ENCODE measurements at regions not wholly inside any gene's neighbourhood (a gene's known extent, or its start where the extent isn't known, plus 50 kb on each side); places are given as distances from the start of the nearest gene placed in this dataset.
"Not testable (repeated sequence)": the region's sequence is repeated elsewhere in the genome, so short reads cannot be mapped to it uniquely, and the experiment has no call there.

- no peak for DNase-seq
These were observed 202.3 kb upstream of the POU1F1 start for GRCh38 chr3:87478716-87479115.

GRCh38 chr3:87473944-87474343 lies 197.6 kb upstream of the POU1F1 start:
- no peak for DNase-seq

- DNase-seq, result no peak
These were observed 192.6 kb upstream of the POU1F1 start for GRCh38 chr3:87468938-87469337.

- no peak for DNase-seq
These were observed 191.9 kb upstream of the POU1F1 start for GRCh38 chr3:87468235-87468634.

- no peak for DNase-seq
These were observed 185.8 kb upstream of the POU1F1 start for GRCh38 chr3:87462228-87462627.

- no peak for DNase-seq
These were observed 185.1 kb upstream of the POU1F1 start for GRCh38 chr3:87461443-87461842.

GRCh38 chr3:87461036-87461435 lies 184.7 kb upstream of the POU1F1 start:
- DNase-seq, result no peak

- DNase-seq, result no peak
These were observed 172.2 kb upstream of the POU1F1 start for GRCh38 chr3:87448558-87448957.

- no peak for DNase-seq
These were observed 170.5 kb upstream of the POU1F1 start for GRCh38 chr3:87446849-87447387.

- DNase-seq, result no peak
These were observed 166.1 kb upstream of the POU1F1 start for GRCh38 chr3:87442470-87442869.

- DNase-seq, result no peak
These were observed 161.4 kb upstream of the POU1F1 start for GRCh38 chr3:87437765-87438164.

GRCh38 chr3:87436781-87437543 lies 160.6 kb upstream of the POU1F1 start:
- no peak for DNase-seq

GRCh38 chr3:87435926-87436620 lies 159.7 kb upstream of the POU1F1 start:
- no peak for DNase-seq

GRCh38 chr3:87433445-87433844 lies 157.1 kb upstream of the POU1F1 start:
- DNase-seq, result not testable (repeated sequence)

GRCh38 chr3:87426918-87427317 lies 150.5 kb upstream of the POU1F1 start:
- no peak for DNase-seq

- DNase-seq, result no peak
These were observed 148.7 kb upstream of the POU1F1 start for GRCh38 chr3:87425056-87425455.

GRCh38 chr3:87423336-87423735 lies 147.0 kb upstream of the POU1F1 start:
- DNase-seq, result no peak

- no peak for DNase-seq
These were observed 145.9 kb upstream of the POU1F1 start for GRCh38 chr3:87422333-87422732.

GRCh38 chr3:87420171-87420570 lies 143.8 kb upstream of the POU1F1 start:
- DNase-seq, result no peak

GRCh38 chr3:87414271-87414670 lies 137.9 kb upstream of the POU1F1 start:
- no peak for DNase-seq

GRCh38 chr3:87413814-87414213 lies 137.4 kb upstream of the POU1F1 start:
- DNase-seq, result no peak

GRCh38 chr3:87410110-87410509 lies 133.7 kb upstream of the POU1F1 start:
- DNase-seq, result no peak

GRCh38 chr3:87398168-87398801 lies 121.9 kb upstream of the POU1F1 start:
- DNase-seq, result no peak

- no peak for DNase-seq
These were observed 120.8 kb upstream of the POU1F1 start for GRCh38 chr3:87397211-87397610.

Measured in 8988T (cell line).